MM.1S (cell line): ENCODE measurements at regions not wholly inside any gene's neighbourhood (a gene's known extent, or its start where the extent isn't known, plus 50 kb on each side); places are given as distances from the start of the nearest gene placed in this dataset.

Experiments
- EZH2phosphoT487 ChIP-seq: fragments of 300-600 bp; sonication (generic); IDR thresholded peaks from 2 replicates; pipeline ENCODE4 v1.6.1; 2018; ENCODE audit warnings: antibody characterized with exemption, low read length
- TF ChIP-seq, protein P1 (sequence below): fragments of 300-600 bp; sonication (generic); IDR thresholded peaks from 2 replicates; pipeline ENCODE4 v1.5.1; 2016; ENCODE audit warnings: antibody characterized with exemption, low read length, mixed read lengths

DNA sequence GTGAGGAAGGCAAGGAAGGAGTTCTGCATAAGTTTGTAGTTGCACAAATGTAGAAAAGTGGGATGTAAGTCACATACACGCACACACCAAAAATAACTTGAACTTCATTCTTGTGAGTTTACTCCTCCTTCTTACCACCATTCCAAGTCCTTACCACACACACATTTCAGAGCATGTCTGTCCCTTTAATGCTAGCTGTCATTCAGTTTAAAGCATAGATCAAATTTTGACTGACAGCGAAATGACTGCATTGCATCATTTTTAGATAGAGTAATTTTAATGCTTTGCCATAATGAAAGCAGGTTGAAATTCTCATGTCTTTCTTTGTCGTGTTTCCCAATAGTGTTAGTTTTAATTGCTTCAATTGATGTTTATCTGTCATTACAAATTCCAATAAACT is 629.6 kb upstream of the HTR2C start:
- TF ChIP-seq, protein P1, sequence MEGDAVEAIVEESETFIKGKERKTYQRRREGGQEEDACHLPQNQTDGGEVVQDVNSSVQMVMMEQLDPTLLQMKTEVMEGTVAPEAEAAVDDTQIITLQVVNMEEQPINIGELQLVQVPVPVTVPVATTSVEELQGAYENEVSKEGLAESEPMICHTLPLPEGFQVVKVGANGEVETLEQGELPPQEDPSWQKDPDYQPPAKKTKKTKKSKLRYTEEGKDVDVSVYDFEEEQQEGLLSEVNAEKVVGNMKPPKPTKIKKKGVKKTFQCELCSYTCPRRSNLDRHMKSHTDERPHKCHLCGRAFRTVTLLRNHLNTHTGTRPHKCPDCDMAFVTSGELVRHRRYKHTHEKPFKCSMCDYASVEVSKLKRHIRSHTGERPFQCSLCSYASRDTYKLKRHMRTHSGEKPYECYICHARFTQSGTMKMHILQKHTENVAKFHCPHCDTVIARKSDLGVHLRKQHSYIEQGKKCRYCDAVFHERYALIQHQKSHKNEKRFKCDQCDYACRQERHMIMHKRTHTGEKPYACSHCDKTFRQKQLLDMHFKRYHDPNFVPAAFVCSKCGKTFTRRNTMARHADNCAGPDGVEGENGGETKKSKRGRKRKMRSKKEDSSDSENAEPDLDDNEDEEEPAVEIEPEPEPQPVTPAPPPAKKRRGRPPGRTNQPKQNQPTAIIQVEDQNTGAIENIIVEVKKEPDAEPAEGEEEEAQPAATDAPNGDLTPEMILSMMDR: no peak
- no peak for TF ChIP-seq EZH2phosphoT487
